Gastrocnemius medialis (tissue), 4 donors: ENCODE measurements at regions not wholly inside any gene's neighbourhood (a gene's known extent, or its start where the extent isn't known, plus 50 kb on each side); places are given as distances from the start of the nearest gene placed in this dataset.

ENCODE experiments used
- POLR2A ChIP-seq, 2 donors: fragments of 450-650 bp; IDR thresholded peaks; one replicate each; pipeline ENCODE4 v1.6.1; 2017; ENCODE audit warnings: antibody characterized with exemption in 2 of 2, mild to moderate bottlenecking in 2 of 2, moderate library complexity in 2 of 2
- TF ChIP-seq, protein P1 (sequence below), 5 experiments: fragments of 450-650 bp in 3 of 5; fragments of 200-600 bp in 2 of 5; sonication (generic) in 2 of 5; IDR thresholded peaks in 4 of 5; conservative IDR thresholded peaks in 1 of 5; 1 replicate in 4 of 5; 2 replicates in 1 of 5; pipeline ENCODE4 v1.5.1; 2016 to 2019; ENCODE audit warnings: antibody characterized with exemption in 5 of 5, mild to moderate bottlenecking in 3 of 5, moderate library complexity in 3 of 5

DNA sequence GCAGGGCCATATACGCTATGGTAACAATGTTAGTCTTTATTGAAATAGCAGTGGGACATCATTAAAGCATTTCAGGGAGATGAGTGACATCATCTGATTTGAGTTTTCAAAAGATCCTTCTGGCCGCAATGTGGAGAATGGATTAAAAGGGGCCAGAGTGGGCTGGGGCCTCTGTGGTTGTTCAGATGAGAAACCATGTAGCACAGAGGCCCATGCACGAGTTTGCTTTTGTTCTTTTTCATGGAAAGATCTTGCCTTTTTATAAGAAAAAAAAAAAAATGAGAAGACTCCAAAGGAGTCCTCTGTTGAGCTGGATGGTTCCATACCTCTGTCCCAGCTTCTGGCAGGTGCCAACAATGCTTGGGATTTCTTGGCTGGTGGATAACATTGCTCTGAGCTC is 173.5 kb upstream of the SPRY4 start:
- no peak for TF ChIP-seq POLR2A (IDR thresholded peaks at IDR 0.05)
- TF ChIP-seq, protein P1, sequence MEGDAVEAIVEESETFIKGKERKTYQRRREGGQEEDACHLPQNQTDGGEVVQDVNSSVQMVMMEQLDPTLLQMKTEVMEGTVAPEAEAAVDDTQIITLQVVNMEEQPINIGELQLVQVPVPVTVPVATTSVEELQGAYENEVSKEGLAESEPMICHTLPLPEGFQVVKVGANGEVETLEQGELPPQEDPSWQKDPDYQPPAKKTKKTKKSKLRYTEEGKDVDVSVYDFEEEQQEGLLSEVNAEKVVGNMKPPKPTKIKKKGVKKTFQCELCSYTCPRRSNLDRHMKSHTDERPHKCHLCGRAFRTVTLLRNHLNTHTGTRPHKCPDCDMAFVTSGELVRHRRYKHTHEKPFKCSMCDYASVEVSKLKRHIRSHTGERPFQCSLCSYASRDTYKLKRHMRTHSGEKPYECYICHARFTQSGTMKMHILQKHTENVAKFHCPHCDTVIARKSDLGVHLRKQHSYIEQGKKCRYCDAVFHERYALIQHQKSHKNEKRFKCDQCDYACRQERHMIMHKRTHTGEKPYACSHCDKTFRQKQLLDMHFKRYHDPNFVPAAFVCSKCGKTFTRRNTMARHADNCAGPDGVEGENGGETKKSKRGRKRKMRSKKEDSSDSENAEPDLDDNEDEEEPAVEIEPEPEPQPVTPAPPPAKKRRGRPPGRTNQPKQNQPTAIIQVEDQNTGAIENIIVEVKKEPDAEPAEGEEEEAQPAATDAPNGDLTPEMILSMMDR (IDR thresholded peaks at IDR 0.05 in 4 of 5, conservative IDR thresholded peaks at IDR 0.05 in 1 of 5), result no peak
